ENCODE measurements at regions not wholly inside any gene's neighbourhood (a gene's known extent, or its start where the extent isn't known, plus 50 kb on each side); places are given as distances from the start of the nearest gene placed in this dataset.

DNA sequence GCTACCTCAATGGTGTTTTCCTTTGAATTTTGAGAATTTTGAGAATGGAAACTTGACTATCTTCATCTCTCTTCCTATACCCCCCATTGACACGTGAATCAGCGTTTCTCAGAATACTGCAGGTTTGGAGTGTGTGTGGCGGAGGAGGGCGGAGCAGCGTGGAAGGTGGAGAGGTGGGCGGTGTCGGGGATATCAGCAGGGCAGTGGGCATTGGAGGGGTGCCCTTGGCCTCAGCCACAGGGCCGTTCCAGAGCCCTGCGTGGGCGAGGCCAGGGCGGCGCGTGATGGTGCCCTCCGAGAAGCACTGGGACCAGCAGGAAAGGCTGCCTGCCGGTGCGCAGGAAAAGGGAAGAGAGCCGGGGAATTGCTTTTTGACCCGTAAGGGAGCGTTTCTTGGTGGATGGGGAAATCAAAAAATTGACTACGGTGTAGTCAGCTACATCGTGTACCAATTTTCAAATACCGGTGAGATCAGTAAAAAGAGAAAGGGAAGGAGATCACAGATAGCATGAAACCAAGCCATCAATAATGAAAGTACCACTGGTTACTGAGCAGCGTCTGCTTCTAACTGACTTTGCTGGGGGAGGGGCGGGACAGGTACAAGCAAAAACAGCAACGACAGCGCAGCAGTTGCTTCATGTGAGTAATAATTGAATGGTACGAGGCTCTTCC lies 82.7 kb upstream of the DUSP22 start:
- TF ChIP-seq POLR2A (IDR thresholded peaks at IDR 0.05) (no peak), CTCF (IDR thresholded peaks at IDR 0.05) (no peak)
